Loucy (cell line): ENCODE measurements at regions not wholly inside any gene's neighbourhood (a gene's known extent, or its start where the extent isn't known, plus 50 kb on each side); places are given as distances from the start of the nearest gene placed in this dataset.

Experiments used
- H2AFZ ChIP-seq: fragments of 200-600 bp; sonication (generic); 2 replicates; pipeline ENCODE4 v1.6.0; 2016; ENCODE audit warnings: antibody characterized with exemption, mild to moderate bottlenecking, low read length, moderate library complexity
- H3F3A ChIP-seq: fragments of 200-600 bp; 2 replicates; pipeline ENCODE4 v1.6.0; 2016; ENCODE audit warnings: antibody characterized with exemption, low read depth, mild to moderate bottlenecking
- H3K27me3 ChIP-seq: fragments of 200-600 bp; sonication (generic); 2 replicates; pipeline ENCODE4 v1.6.1; 2014; ENCODE audit warnings: low read length, mild to moderate bottlenecking; ENCODE audit not compliant: insufficient read depth, poor library complexity, severe bottlenecking
- H3K36me3 ChIP-seq: fragments of 200-600 bp; sonication (generic); 2 replicates; pipeline ENCODE4 v1.6.1; 2016; ENCODE audit warnings: low read length; ENCODE audit not compliant: insufficient read depth
- H3K4me1 ChIP-seq: fragments of 200-600 bp; sonication (generic); 2 replicates; pipeline ENCODE4 v1.5.1; 2014; ENCODE audit warnings: low read length, mild to moderate bottlenecking; ENCODE audit not compliant: insufficient read depth, poor library complexity, severe bottlenecking
- H3K4me2 ChIP-seq: fragments of 200-600 bp; sonication (generic); 2 replicates; pipeline ENCODE4 v1.6.0; 2014; ENCODE audit warnings: antibody characterized with exemption, low read length, low read depth, mild to moderate bottlenecking; ENCODE audit not compliant: poor library complexity, severe bottlenecking
- H3K4me3 ChIP-seq: fragments of 200-600 bp; sonication (generic); 2 replicates; pipeline ENCODE4 v1.5.1; 2014; ENCODE audit warnings: low read length, mild to moderate bottlenecking, mixed read lengths; ENCODE audit not compliant: poor library complexity, severe bottlenecking
- H3K79me2 ChIP-seq: fragments of 200-600 bp; sonication (generic); 2 replicates; pipeline ENCODE4 v1.6.1; 2014; ENCODE audit warnings: low read length; ENCODE audit not compliant: insufficient read depth
- H3K9ac ChIP-seq: fragments of 200-600 bp; sonication (generic); 2 replicates; pipeline ENCODE4 v1.6.0; 2014; ENCODE audit warnings: mild to moderate bottlenecking, low read depth, low read length, moderate library complexity; ENCODE audit not compliant: poor library complexity, severe bottlenecking
- H3K9me2 ChIP-seq: fragments of 200-600 bp; sonication (generic); replicated peaks from 2 replicates; pipeline ENCODE4 v1.6.1; 2016; ENCODE audit warnings: low read depth, low read length, mixed read lengths
- H3K9me3 ChIP-seq: fragments of 200-600 bp; sonication (generic); 2 replicates; pipeline ENCODE4 v1.6.1; 2014; ENCODE audit warnings: mild to moderate bottlenecking, antibody characterized with exemption, low read length, low read depth; ENCODE audit not compliant: insufficient read depth
- H4K20me1 ChIP-seq: fragments of 200-600 bp; sonication (generic); 2 replicates; pipeline ENCODE4 v1.6.0; 2014; ENCODE audit warnings: antibody characterized with exemption, low read length, mild to moderate bottlenecking; ENCODE audit not compliant: insufficient read depth, poor library complexity, severe bottlenecking
- EZH2phosphoT487 ChIP-seq: fragments of 200-600 bp; IDR thresholded peaks from 2 replicates; pipeline ENCODE4 v1.6.1; 2018; ENCODE audit warnings: antibody characterized with exemption, mild to moderate bottlenecking, moderate library complexity, borderline replicate concordance
- TF ChIP-seq, protein P1 (sequence below): fragments of 200-600 bp; sonication (generic); conservative IDR thresholded peaks from 2 replicates; pipeline ENCODE4 v1.5.1; 2014; ENCODE audit warnings: mild to moderate bottlenecking, antibody characterized with exemption, low read length

DNA sequence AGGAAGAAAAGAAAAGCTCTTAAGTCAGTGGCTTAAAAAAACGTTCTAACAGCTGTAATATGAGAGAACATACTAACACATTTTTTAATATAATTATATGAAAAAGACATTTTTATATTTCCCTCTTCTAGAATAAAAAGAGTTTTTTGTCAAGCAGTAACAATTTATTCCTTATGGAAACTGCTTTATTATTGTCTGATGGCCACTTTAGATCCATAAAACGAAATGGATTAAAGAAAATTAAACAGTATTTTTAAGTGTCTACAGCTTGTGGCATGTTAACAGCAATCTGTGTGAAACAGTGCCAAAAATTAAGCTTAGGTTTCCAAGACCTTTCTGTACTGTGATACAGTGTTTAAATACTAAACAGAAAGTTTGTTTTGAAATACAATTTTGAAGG lies 55.5 kb upstream of the TENM3 start:
- Histone ChIP-seq H3K27me3 (no peaks in the 10 kb centered on the region), H3K4me1 (no peaks in the 10 kb centered on the region), H3K9me3 (no peaks in the 10 kb centered on the region), H3K9me2 (no peaks in the 10 kb centered on the region), H3K79me2 (no peaks in the 10 kb centered on the region), H3K4me3 (no peak overlapping the region), H3K4me2 (no peak overlapping the region), H2AFZ (no peak overlapping the region), H4K20me1 (no peaks in the 10 kb centered on the region), H3K9ac (no peak overlapping the region), H3F3A (no peaks in the 10 kb centered on the region), H3K36me3 (no peaks in the 10 kb centered on the region)
- TF ChIP-seq, protein P1, sequence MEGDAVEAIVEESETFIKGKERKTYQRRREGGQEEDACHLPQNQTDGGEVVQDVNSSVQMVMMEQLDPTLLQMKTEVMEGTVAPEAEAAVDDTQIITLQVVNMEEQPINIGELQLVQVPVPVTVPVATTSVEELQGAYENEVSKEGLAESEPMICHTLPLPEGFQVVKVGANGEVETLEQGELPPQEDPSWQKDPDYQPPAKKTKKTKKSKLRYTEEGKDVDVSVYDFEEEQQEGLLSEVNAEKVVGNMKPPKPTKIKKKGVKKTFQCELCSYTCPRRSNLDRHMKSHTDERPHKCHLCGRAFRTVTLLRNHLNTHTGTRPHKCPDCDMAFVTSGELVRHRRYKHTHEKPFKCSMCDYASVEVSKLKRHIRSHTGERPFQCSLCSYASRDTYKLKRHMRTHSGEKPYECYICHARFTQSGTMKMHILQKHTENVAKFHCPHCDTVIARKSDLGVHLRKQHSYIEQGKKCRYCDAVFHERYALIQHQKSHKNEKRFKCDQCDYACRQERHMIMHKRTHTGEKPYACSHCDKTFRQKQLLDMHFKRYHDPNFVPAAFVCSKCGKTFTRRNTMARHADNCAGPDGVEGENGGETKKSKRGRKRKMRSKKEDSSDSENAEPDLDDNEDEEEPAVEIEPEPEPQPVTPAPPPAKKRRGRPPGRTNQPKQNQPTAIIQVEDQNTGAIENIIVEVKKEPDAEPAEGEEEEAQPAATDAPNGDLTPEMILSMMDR: no peak
- no peak for TF ChIP-seq EZH2phosphoT487

DNA sequence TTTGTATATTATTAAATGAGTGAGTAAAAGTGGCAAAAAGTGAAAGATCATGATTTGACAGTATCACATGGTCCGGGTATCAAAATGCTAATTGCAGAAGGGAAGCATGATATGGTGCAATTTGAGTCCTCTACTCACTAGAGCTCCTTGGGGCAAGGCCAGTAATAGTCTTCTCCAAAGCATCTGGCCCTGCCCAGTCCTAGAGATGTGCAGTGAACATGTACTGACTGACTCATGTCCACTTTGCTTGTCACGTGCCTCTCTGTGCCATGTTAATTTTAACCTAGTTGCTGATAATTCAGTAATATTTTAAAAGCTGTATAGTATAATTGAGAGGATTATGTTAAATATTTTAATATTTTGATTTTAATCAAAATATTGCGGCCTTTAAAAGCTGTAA lies 54.6 kb upstream of the TENM3 start:
- Histone ChIP-seq H3K4me2 (no peak overlapping the region), H3K4me3 (no peak overlapping the region), H3F3A (no peaks in the 10 kb centered on the region), H3K79me2 (no peaks in the 10 kb centered on the region), H4K20me1 (no peaks in the 10 kb centered on the region), H3K9me3 (no peaks in the 10 kb centered on the region), H3K9me2 (no peaks in the 10 kb centered on the region), H3K36me3 (no peaks in the 10 kb centered on the region), H3K9ac (no peak overlapping the region), H2AFZ (no peak overlapping the region), H3K27me3 (no peaks in the 10 kb centered on the region), H3K4me1 (no peaks in the 10 kb centered on the region)
- TF ChIP-seq, protein P1: no peak
- TF ChIP-seq EZH2phosphoT487: no peak

DNA sequence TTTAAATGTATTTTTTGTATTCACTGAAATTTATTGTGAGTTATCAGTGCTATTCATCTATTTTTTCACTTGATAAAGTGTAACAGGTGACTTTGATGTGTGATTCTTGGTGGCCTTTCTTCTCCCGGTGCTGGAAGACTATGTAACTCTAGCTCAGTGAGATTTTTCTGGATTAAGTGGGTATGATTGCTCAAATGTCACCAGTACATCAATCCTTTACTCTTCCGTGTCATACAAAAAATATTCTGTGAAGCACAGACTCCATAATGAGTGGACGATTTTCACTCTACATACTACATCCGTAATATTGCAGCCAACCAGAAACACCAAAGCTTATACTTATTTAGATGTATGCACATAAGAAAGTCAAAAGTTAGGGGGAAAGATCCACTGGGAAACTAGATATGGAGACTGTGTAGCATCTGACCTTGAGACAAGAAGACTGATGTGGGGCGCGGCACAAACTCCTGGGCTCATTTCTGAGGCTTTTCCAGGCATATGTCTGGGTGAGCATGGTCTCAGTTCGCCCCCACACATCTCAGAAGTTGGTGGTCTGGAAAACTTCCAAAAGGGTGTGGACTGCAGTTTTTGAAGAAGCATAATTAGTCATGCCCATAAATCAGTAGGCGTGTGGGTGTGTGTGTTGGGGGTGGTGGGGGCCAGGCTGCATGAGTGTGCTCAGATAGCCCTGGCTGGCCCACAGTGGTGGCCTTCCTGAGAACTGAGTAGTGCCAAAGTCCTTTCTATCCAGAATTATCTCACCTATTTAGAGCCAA lies 53.9 kb upstream of the TENM3 start:
- Histone ChIP-seq H3K9me3 (no peaks in the 10 kb centered on the region), H3K4me2 (no peak overlapping the region), H3F3A (no peaks in the 10 kb centered on the region), H2AFZ (no peak overlapping the region), H3K79me2 (no peaks in the 10 kb centered on the region), H3K9ac (no peak overlapping the region), H4K20me1 (no peaks in the 10 kb centered on the region), H3K9me2 (no peaks in the 10 kb centered on the region), H3K36me3 (no peaks in the 10 kb centered on the region), H3K4me3 (no peak overlapping the region), H3K4me1 (no peaks in the 10 kb centered on the region), H3K27me3 (no peaks in the 10 kb centered on the region)
- TF ChIP-seq, protein P1: no peak
- TF ChIP-seq EZH2phosphoT487: no peak
